Liver (tissue), 3 donors: ENCODE measurements at regions not wholly inside any gene's neighbourhood (a gene's known extent, or its start where the extent isn't known, plus 50 kb on each side); places are given as distances from the start of the nearest gene placed in this dataset.

ENCODE experiments used
- NR2F2 ChIP-seq: IDR thresholded peaks from 2 replicates; pipeline ENCODE4 v1.6.1; 2016; ENCODE audit warnings: antibody characterized with exemption
- RXRA ChIP-seq, 2 donors: IDR thresholded peaks; 2 replicates each; pipeline ENCODE4 v1.6.1; 2017 to 2018; ENCODE audit warnings: antibody characterized with exemption in 2 of 2, mild to moderate bottlenecking in 1 of 2
- TF ChIP-seq, protein P1 (sequence below): IDR thresholded peaks from 2 replicates; pipeline ENCODE4 v1.6.1; 2016; ENCODE audit warnings: antibody characterized with exemption
- TF ChIP-seq, protein P2 (sequence below): fragments of 150-350 bp; IDR thresholded peaks from 2 replicates; pipeline ENCODE4 v1.5.1; 2017; ENCODE audit warnings: improper control_type of control experiment, low read depth, low read length; ENCODE audit not compliant: missing input control
- donor health status: healthy.
- donor health status: healthy.

DNA sequence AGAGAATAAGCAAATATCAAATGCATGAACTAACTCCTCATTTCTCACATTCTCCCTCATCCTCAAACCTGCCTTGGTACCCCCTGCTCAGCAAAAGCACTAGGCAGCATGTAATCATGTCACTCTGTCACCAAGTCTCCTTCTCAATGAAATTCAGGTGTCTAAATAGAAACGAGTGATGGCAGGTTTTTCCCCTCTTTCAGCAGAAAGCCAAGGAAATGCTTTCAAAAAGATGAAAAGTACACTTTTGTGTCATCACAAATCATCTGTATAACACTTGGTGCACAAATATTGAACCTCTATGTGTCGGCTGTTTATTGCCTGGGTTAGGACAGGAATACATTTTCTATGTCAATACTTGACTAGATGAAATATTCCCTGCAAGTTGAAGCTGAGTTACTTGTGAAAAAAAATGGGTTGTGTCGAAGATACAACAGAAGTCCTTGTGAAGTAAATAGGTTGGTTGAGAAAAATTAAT lies 285.1 kb upstream of the MAGEB18 start:
- no peak for TF ChIP-seq NR2F2
- TF ChIP-seq, protein P1, sequence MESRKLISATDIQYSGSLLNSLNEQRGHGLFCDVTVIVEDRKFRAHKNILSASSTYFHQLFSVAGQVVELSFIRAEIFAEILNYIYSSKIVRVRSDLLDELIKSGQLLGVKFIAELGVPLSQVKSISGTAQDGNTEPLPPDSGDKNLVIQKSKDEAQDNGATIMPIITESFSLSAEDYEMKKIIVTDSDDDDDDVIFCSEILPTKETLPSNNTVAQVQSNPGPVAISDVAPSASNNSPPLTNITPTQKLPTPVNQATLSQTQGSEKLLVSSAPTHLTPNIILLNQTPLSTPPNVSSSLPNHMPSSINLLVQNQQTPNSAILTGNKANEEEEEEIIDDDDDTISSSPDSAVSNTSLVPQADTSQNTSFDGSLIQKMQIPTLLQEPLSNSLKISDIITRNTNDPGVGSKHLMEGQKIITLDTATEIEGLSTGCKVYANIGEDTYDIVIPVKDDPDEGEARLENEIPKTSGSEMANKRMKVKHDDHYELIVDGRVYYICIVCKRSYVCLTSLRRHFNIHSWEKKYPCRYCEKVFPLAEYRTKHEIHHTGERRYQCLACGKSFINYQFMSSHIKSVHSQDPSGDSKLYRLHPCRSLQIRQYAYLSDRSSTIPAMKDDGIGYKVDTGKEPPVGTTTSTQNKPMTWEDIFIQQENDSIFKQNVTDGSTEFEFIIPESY, result no peak
- TF ChIP-seq, protein P2, sequence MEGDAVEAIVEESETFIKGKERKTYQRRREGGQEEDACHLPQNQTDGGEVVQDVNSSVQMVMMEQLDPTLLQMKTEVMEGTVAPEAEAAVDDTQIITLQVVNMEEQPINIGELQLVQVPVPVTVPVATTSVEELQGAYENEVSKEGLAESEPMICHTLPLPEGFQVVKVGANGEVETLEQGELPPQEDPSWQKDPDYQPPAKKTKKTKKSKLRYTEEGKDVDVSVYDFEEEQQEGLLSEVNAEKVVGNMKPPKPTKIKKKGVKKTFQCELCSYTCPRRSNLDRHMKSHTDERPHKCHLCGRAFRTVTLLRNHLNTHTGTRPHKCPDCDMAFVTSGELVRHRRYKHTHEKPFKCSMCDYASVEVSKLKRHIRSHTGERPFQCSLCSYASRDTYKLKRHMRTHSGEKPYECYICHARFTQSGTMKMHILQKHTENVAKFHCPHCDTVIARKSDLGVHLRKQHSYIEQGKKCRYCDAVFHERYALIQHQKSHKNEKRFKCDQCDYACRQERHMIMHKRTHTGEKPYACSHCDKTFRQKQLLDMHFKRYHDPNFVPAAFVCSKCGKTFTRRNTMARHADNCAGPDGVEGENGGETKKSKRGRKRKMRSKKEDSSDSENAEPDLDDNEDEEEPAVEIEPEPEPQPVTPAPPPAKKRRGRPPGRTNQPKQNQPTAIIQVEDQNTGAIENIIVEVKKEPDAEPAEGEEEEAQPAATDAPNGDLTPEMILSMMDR, result no peak
- no peak for TF ChIP-seq RXRA (IDR thresholded peaks at IDR 0.05)
